Endothelial cell of umbilical vein (primary cell): ENCODE measurements at regions not wholly inside any gene's neighbourhood (a gene's known extent, or its start where the extent isn't known, plus 50 kb on each side); places are given as distances from the start of the nearest gene placed in this dataset.

Experiments
- BruUV-seq: library from RNA; stranded (reverse); fragments of 400-500 nt; replicated peaks from 2 replicates; lab custom pipeline; 2021; lab: Mats Ljungman, UMichigan
- CTCF ChIA-PET: fragments of 300-600, 350-600 bp; sonication (Branson Sonifier 250); formaldehyde crosslinking; loops from one replicate; lab custom pipeline; 2021; ENCODE audit warnings: antibody characterized with exemption, inconsistent platforms; lab: Charles Lee
- POLR2A ChIA-PET: fragments of 300-600, 350-600 bp; sonication (Branson Sonifier 250); formaldehyde crosslinking; loops from one replicate; lab custom pipeline; 2021; ENCODE audit warnings: antibody characterized with exemption, inconsistent platforms; lab: Charles Lee
- DNase-seq: peaks from one replicate; pipeline ENCODE4 v3.0.0-alpha.2; 2011; ENCODE audit warnings: low read depth, low spot score
- FAIRE-seq: peaks from 2 replicates; lab custom pipeline; 2011; peaks lifted over from hg19 to GRCh38; lab: Jason Lieb, UNC
- H2AFZ ChIP-seq: 2 replicates; pipeline ENCODE4 v1.6.0; 2012; ENCODE audit warnings: low read depth, low read length, control low read depth, inconsistent platforms
- H3K27ac ChIP-seq: 2 replicates; pipeline ENCODE4 v1.5.1; 2011; ENCODE audit warnings: low read depth, mild to moderate bottlenecking, control low read depth, low read length, moderate library complexity; ENCODE audit not compliant: insufficient read depth
- H3K27me3 ChIP-seq, 2 experiments: 2 replicates each; pipeline versions ENCODE4 v1.6.0 to v1.6.1; 2011; ENCODE audit warnings: low read length in 2 of 2, mixed read lengths in 1 of 2; ENCODE audit not compliant: control insufficient read depth in 2 of 2, insufficient read depth in 2 of 2
- H3K36me3 ChIP-seq, 2 experiments: 2 replicates in 1 of 2; 3 replicates in 1 of 2; pipeline ENCODE4 v1.5.1; 2011; ENCODE audit warnings: low read length in 2 of 2, mild to moderate bottlenecking in 1 of 2, moderate library complexity in 1 of 2; ENCODE audit not compliant: control insufficient read depth in 2 of 2, insufficient read depth in 2 of 2; ENCODE audit errors: extremely low read depth in 1 of 2
- H3K4me1 ChIP-seq: 3 replicates; pipeline ENCODE4 v1.5.1; 2011; ENCODE audit warnings: mild to moderate bottlenecking, low read length; ENCODE audit not compliant: control insufficient read depth, insufficient read depth; ENCODE audit errors: extremely low read depth
- H3K4me2 ChIP-seq: 2 replicates; pipeline ENCODE4 v1.6.1; 2011; ENCODE audit warnings: low read length, control low read depth, mixed read lengths; ENCODE audit not compliant: insufficient read depth
- H3K4me3 ChIP-seq, 3 experiments: fragments of 200-600 bp in 1 of 3; sonication (generic), shearing (Covaris generic) in 1 of 3; replicated peaks in 1 of 3; 2 replicates each; pipeline ENCODE4 v1.5.1; 2011 to 2016; ENCODE audit warnings: control low read depth in 3 of 3, low read length in 3 of 3, mild to moderate bottlenecking in 2 of 3, inconsistent platforms in 1 of 3, low read depth in 1 of 3, moderate library complexity in 1 of 3; ENCODE audit not compliant: insufficient read depth in 1 of 3
- H3K79me2 ChIP-seq: 2 replicates; pipeline ENCODE4 v1.6.0; 2012; ENCODE audit warnings: low read length, inconsistent platforms; ENCODE audit not compliant: control insufficient read depth, insufficient read depth
- H3K9ac ChIP-seq: replicated peaks from 2 replicates; pipeline ENCODE3; 2011; ENCODE audit warnings: low read length, control low read depth; ENCODE audit not compliant: insufficient read depth; ENCODE audit errors: extremely low read depth
- H3K9me1 ChIP-seq: replicated peaks from 3 replicates; pipeline ENCODE4 v1.6.0; 2011; ENCODE audit warnings: mild to moderate bottlenecking, low read length; ENCODE audit not compliant: control insufficient read depth, insufficient read depth; ENCODE audit errors: extremely low read depth
- H3K9me3 ChIP-seq: replicated peaks from 2 replicates; pipeline ENCODE4 v1.5.1; 2012; ENCODE audit warnings: low read length, inconsistent platforms; ENCODE audit not compliant: control insufficient read depth, insufficient read depth
- H4K20me1 ChIP-seq: replicated peaks from 2 replicates; pipeline ENCODE3; 2011; ENCODE audit warnings: mild to moderate bottlenecking, low read length; ENCODE audit not compliant: control insufficient read depth, insufficient read depth; ENCODE audit errors: extremely low read depth
- CTCF ChIP-seq, 2 donors: IDR thresholded peaks; 1 replicate in 1 of 2; 2 replicates in 1 of 2; pipeline ENCODE4 v1.5.1; 2011; ENCODE audit warnings: low read length in 2 of 2, mild to moderate bottlenecking in 2 of 2, moderate library complexity in 2 of 2, control low read depth in 1 of 2, inconsistent platforms in 1 of 2, low read depth in 1 of 2; ENCODE audit not compliant: insufficient read depth in 1 of 2; ENCODE audit errors: extremely low read depth in 1 of 2
- EZH2 ChIP-seq: IDR thresholded peaks from 2 replicates; pipeline ENCODE4 v1.6.1; 2012; ENCODE audit warnings: borderline replicate concordance, low read depth, mild to moderate bottlenecking, moderate library complexity, low read length, inconsistent platforms; ENCODE audit not compliant: severe bottlenecking
- FOS ChIP-seq: IDR thresholded peaks from 2 replicates; pipeline ENCODE4 v1.6.1; 2011; ENCODE audit warnings: mild to moderate bottlenecking, low read length, moderate library complexity, borderline replicate concordance; ENCODE audit not compliant: insufficient read depth
- GATA2 ChIP-seq: IDR thresholded peaks from 2 replicates; pipeline ENCODE4 v1.7.0; 2011; ENCODE audit warnings: low read depth, mild to moderate bottlenecking, moderate library complexity, mixed read lengths, low read length; ENCODE audit not compliant: insufficient read length, insufficient read depth
- JUN ChIP-seq: IDR thresholded peaks from 2 replicates; pipeline ENCODE4 v1.6.1; 2011; ENCODE audit warnings: borderline replicate concordance, low read depth; ENCODE audit not compliant: insufficient read length, insufficient read depth
- MAX ChIP-seq: IDR thresholded peaks from 2 replicates; pipeline ENCODE4 v1.6.1; 2011; ENCODE audit not compliant: insufficient read depth, insufficient read length
- MYC ChIP-seq: IDR thresholded peaks from one replicate; pipeline ENCODE4 v1.6.1; 2011; ENCODE audit warnings: mild to moderate bottlenecking, low read depth, low read length
- POLR2A ChIP-seq: IDR thresholded peaks from 2 replicates; pipeline ENCODE4 v1.6.1; 2012; ENCODE audit warnings: low read depth, mild to moderate bottlenecking, control low read depth, low read length
- POLR2AphosphoS5 ChIP-seq: IDR thresholded peaks from 2 replicates; pipeline ENCODE4 v1.6.1; 2012; ENCODE audit warnings: low read depth, mild to moderate bottlenecking, control low read depth, low read length, moderate library complexity; ENCODE audit not compliant: insufficient read depth
- dilution Hi-C: fragments of 300-500 bp; cut with MboI; formaldehyde crosslinking; loops from one replicate; pipeline ENCODE4 v1.15.0; 2019; ENCODE audit warnings: low sequenced_read_pairs; ENCODE audit not compliant: extremely low pct_ligation_motif_present
- intact Hi-C: fragments of 100-400 bp; cut with micrococcal nuclease; formaldehyde crosslinking; loops from one replicate; pipeline ENCODE4 v1.10.0; 2022

GRCh38 chr2:241947401-241947800 is 77.9 kb downstream of the RTP5 start:
- H3K4me3 ChIP-seq = no peak overlapping the region
- no peak overlapping the region for H3K27ac ChIP-seq
- TF ChIP-seq CTCF (IDR thresholded peaks at IDR 0.05; ENCODE audit: extremely low read depth in 1 of 2, insufficient read depth in 1 of 2, low read depth in 1 of 2, low read length in 2 of 2) (no peak), POLR2A (no peak), POLR2AphosphoS5 (no peak), FOS (no peak), MAX (no peak), GATA2 (no peak), JUN (no peak), EZH2 (no peak), MYC (no peak)
- POLR2A ChIA-PET = no interaction called here
- BruUV-seq = no TSS peak
- H3K9me3 ChIP-seq = no peaks in the 10 kb centered on the region
- H3K4me1 ChIP-seq = no peaks in the 10 kb centered on the region
- intact Hi-C loops (no loop called here), dilution Hi-C loops (no loop called here)
- H2AFZ ChIP-seq = no peak overlapping the region
- no peak for DNase-seq
- H3K9ac ChIP-seq = no peak overlapping the region
- no peak for FAIRE-seq
- no peaks in the 10 kb centered on the region for H3K9me1 ChIP-seq
- CTCF ChIA-PET = no interaction called here
- H3K79me2 ChIP-seq = no peaks in the 10 kb centered on the region
- no peaks in the 10 kb centered on the region for H3K27me3 ChIP-seq
- H4K20me1 ChIP-seq = no peaks in the 10 kb centered on the region
- no peaks in the 10 kb centered on the region for H3K36me3 ChIP-seq
- no peak overlapping the region for H3K4me2 ChIP-seq
